GM23338 (cell line): ENCODE measurements at regions not wholly inside any gene's neighbourhood (a gene's known extent, or its start where the extent isn't known, plus 50 kb on each side); places are given as distances from the start of the nearest gene placed in this dataset.
"Not testable (repeated sequence)": the region's sequence is repeated elsewhere in the genome, so short reads cannot be mapped to it uniquely, and the experiment has no call there.

ENCODE experiments used
- ATAC-seq: fragments of 200-7000 bp; cut with Tn5 transposase; 3 replicates; pipeline ENCODE4 v1.9.1; 2020
- DNase-seq: peaks from one replicate; pipeline ENCODE4 v3.0.0-alpha.2; 2015; ENCODE audit warnings: low spot score
- H2AFZ ChIP-seq: fragments of 200-600 bp; sonication (generic); 2 replicates; pipeline ENCODE4 v1.8.0; 2016; ENCODE audit warnings: antibody characterized with exemption, mild to moderate bottlenecking, moderate library complexity
- H3F3A ChIP-seq: fragments of 200-600 bp; sonication (generic); replicated peaks from 2 replicates; pipeline ENCODE4 v1.8.0; 2017; ENCODE audit warnings: antibody characterized with exemption, mixed run types, low read depth
- H3K27ac ChIP-seq: fragments of 200-600 bp; sonication (generic); 2 replicates; pipeline ENCODE4 v1.6.1; 2016; ENCODE audit warnings: low read depth
- H3K27me3 ChIP-seq: fragments of 200-600 bp; sonication (generic); 2 replicates; pipeline ENCODE4 v1.8.0; 2016; ENCODE audit warnings: mild to moderate bottlenecking, mixed run types, moderate library complexity; ENCODE audit not compliant: insufficient read depth
- H3K36me3 ChIP-seq: fragments of 200-600 bp; sonication (generic); 2 replicates; pipeline ENCODE4 v1.8.0; 2016; ENCODE audit warnings: mild to moderate bottlenecking; ENCODE audit not compliant: insufficient read depth
- H3K4me1 ChIP-seq: fragments of 200-600 bp; sonication (generic); 2 replicates; pipeline ENCODE4 v1.8.0; 2016; ENCODE audit warnings: mild to moderate bottlenecking, moderate library complexity; ENCODE audit not compliant: insufficient read depth
- H3K4me2 ChIP-seq: fragments of 200-600 bp; sonication (generic); 2 replicates; pipeline ENCODE4 v1.7.1; 2017; ENCODE audit warnings: mixed run types
- H3K4me3 ChIP-seq: fragments of 200-600 bp; sonication (generic); 2 replicates; pipeline ENCODE4 v1.6.1; 2016; ENCODE audit warnings: mixed run types
- H3K79me2 ChIP-seq: fragments of 200-600 bp; sonication (generic); replicated peaks from 2 replicates; pipeline ENCODE4 v1.8.0; 2017; ENCODE audit warnings: mild to moderate bottlenecking; ENCODE audit not compliant: insufficient read depth
- H3K9me2 ChIP-seq: fragments of 200-600 bp; sonication (generic); 2 replicates; pipeline ENCODE4 v1.8.0; 2017; ENCODE audit not compliant: insufficient read depth
- H4K20me1 ChIP-seq: fragments of 200-600 bp; sonication (generic); replicated peaks from 2 replicates; pipeline ENCODE4 v1.8.0; 2017; ENCODE audit warnings: mild to moderate bottlenecking; ENCODE audit not compliant: insufficient read depth
- H3K27ac Mint-ChIP-seq: 2 replicates; pipeline ENCODE4 v1.8.0; 2020; ENCODE audit warnings: inconsistent platforms, mild to moderate bottlenecking, moderate library complexity, mixed read lengths
- H3K27me3 Mint-ChIP-seq: 3 replicates; pipeline ENCODE4 v1.8.0; 2022; ENCODE audit warnings: low read depth, mild to moderate bottlenecking, moderate library complexity, mixed read lengths, inconsistent platforms; ENCODE audit not compliant: insufficient read depth, poor library complexity
- H3K36me3 Mint-ChIP-seq: 3 replicates; pipeline ENCODE4 v1.8.0; 2021; ENCODE audit warnings: low read depth, mild to moderate bottlenecking, inconsistent platforms, moderate library complexity, mixed read lengths
- H3K4me1 Mint-ChIP-seq: 3 replicates; pipeline ENCODE4 v1.8.0; 2020; ENCODE audit warnings: mild to moderate bottlenecking, inconsistent platforms, mixed read lengths
- H3K4me3 Mint-ChIP-seq: 3 replicates; pipeline ENCODE4 v1.8.0; 2021; ENCODE audit warnings: moderate library complexity, mild to moderate bottlenecking, inconsistent platforms, mixed read lengths
- H3K9me3 Mint-ChIP-seq: 3 replicates; pipeline ENCODE4 v1.8.0; 2020; ENCODE audit warnings: moderate library complexity, mild to moderate bottlenecking, inconsistent platforms, mixed read lengths
- CREB1 ChIP-seq: fragments of 250-450 bp; sonication (Bioruptor Pico); IDR thresholded peaks from 2 replicates; pipeline ENCODE4 v1.5.0; 2020; ENCODE audit warnings: low read depth, mild to moderate bottlenecking, moderate library complexity
- EZH2 ChIP-seq: fragments of 200-600 bp; sonication (generic); IDR thresholded peaks from one replicate; pipeline ENCODE4 v1.8.0; 2017; ENCODE audit warnings: antibody characterized with exemption, mild to moderate bottlenecking, low read depth; ENCODE audit not compliant: unreplicated experiment
- EZH2phosphoT487 ChIP-seq: fragments of 200-600 bp; sonication (generic); IDR thresholded peaks from one replicate; pipeline ENCODE4 v1.8.1; 2018; ENCODE audit warnings: antibody characterized with exemption; ENCODE audit not compliant: unreplicated experiment
- JUNB ChIP-seq: IDR thresholded peaks from one replicate; pipeline ENCODE4 v1.6.1; 2016; ENCODE audit warnings: antibody characterized with exemption; ENCODE audit not compliant: unreplicated experiment
- NANOG ChIP-seq: IDR thresholded peaks from 2 replicates; pipeline ENCODE4 v1.6.1; 2016; ENCODE audit warnings: antibody characterized with exemption, borderline replicate concordance
- STAT1 ChIP-seq: IDR thresholded peaks from one replicate; pipeline ENCODE4 v1.6.1; 2016; ENCODE audit warnings: antibody characterized with exemption; ENCODE audit not compliant: unreplicated experiment
- ZNF114 ChIP-seq: fragments of 250-450 bp; sonication (Bioruptor Pico); IDR thresholded peaks from 2 replicates; pipeline ENCODE4 v1.5.0; 2020; ENCODE audit warnings: mild to moderate bottlenecking, moderate library complexity
- ZNF331 ChIP-seq: fragments of 250-450 bp; sonication (Bioruptor Pico); IDR thresholded peaks from 2 replicates; pipeline ENCODE4 v1.5.0; 2020; ENCODE audit warnings: low read depth, mild to moderate bottlenecking, moderate library complexity
- TF ChIP-seq, protein P1 (sequence below): IDR thresholded peaks from 2 replicates; pipeline ENCODE4 v1.6.1; 2016; ENCODE audit warnings: antibody characterized with exemption
- TF ChIP-seq, protein P2 (sequence below), 2 experiments: fragments of 200-600 bp in 1 of 2; sonication (generic) in 1 of 2; conservative IDR thresholded peaks; 2 replicates each; pipeline versions ENCODE4 v1.5.1 to v1.6.1; 2016 to 2017; ENCODE audit warnings: antibody characterized with exemption in 2 of 2, low read depth in 2 of 2, mild to moderate bottlenecking in 2 of 2, moderate library complexity in 1 of 2
- TF ChIP-seq, protein P3 (sequence below): fragments of 250-450 bp; sonication (Bioruptor Pico); IDR thresholded peaks from 2 replicates; pipeline ENCODE4 v1.5.0; 2020; ENCODE audit warnings: mild to moderate bottlenecking, moderate library complexity

DNA sequence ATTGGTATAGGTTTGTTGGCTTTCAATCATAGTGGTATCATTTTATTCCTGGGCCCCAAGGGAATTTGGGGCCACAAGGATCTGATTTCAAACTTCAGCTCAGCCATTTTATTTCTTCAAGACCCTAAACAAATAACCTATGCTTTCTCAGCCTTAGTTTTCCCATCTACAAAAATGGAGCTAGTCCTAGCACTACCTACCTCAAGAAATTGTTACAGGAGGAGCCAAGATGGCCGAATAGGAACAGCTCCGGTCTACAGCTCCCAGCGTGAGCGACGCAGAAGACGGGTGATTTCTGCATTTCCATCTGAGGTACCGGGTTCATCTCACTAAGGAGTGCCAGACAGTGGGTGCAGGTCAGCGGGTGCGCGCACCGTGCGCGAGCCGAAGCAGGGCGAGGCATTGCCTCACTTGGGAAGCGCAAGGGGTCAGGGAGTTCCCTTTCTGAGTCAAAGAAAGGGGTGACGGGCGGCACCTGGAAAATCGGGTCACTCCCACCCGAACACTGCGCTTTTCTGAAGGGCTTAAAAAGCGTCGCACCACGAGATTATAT is 143.5 kb downstream of the CCDC34 start:
- H3F3A ChIP-seq, H3K36me3 ChIP-seq, H3K9me3 Mint-ChIP-seq, H3K9me2 ChIP-seq, H3K27me3 ChIP-seq, H3K27me3 Mint-ChIP-seq, H4K20me1 ChIP-seq, DNase-seq, ATAC-seq, H3K79me2 ChIP-seq: not testable (repeated sequence)
- peak overlapping the region; percentile 62 for H3K27ac Mint-ChIP-seq
- H3K4me3 Mint-ChIP-seq = peak overlapping the region; percentile 63
- Histone ChIP-seq H3K4me3 (peak overlapping the region; percentile 50), H3K4me1 (peaks cover 18% of the 10 kb centered on the region), H3K27ac (0 out of 2 replicates have a peak overlapping the region, but pooled peaks have one; percentile 59), H3K4me2 (peak overlapping the region; percentile 78), H2AFZ (peak overlapping the region; percentile 64; the same call in 1 of the 2 replicates)
- peaks cover 11% of the 10 kb centered on the region; the same call in 2 of the 3 replicates for H3K36me3 Mint-ChIP-seq
- peaks cover 28% of the 10 kb centered on the region for H3K4me1 Mint-ChIP-seq

DNA sequence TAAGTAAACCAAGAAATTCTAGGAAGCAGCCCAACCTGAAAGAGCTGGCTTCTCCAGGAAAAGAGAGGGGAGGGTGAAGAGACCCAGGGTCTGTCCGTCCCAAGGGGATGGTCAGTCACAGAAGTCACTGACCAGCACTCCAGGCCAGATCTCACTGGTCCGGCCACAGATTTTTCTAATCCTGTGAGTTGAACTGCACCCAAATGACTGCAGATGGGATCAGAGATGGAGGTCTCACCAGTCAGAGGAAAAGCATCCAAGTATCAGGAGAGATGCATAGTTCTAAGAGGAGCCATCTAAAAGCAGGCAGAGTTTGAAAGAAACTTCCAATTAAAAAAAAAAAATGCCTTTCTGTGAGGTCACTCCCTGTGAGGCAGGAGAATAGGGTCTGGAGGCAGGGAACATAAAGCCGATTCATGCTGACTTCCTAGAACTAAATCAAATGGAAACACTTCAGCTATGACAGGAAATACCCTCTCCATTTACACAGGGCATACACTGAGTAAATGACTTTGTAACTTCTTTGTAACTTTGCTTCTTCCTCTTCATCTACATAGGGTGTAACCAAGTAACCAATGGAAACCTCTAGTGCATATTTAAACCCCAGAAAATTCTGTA is 144.5 kb downstream of the CCDC34 start:
- DNase-seq (no peak), ATAC-seq (no peak)
- no peaks in the 10 kb centered on the region for H4K20me1 ChIP-seq
- Mint-ChIP-seq H3K27ac (no peak overlapping the region), H3K27me3 (peaks cover 7% of the 10 kb centered on the region), H3K9me3 (peaks cover 4% of the 10 kb centered on the region; the same call in 1 of the 3 replicates), H3K4me3 (no peak overlapping the region; the same call in 2 of the 3 replicates), H3K36me3 (peaks cover 11% of the 10 kb centered on the region; the same call in 2 of the 3 replicates), H3K4me1 (peaks cover 28% of the 10 kb centered on the region)
- no peaks in the 10 kb centered on the region for H3F3A ChIP-seq
- H3K4me2 ChIP-seq = peak overlapping the region; percentile 78
- H3K4me3 ChIP-seq = peak overlapping the region; percentile 50
- no peak overlapping the region for H3K27ac ChIP-seq
- no peak overlapping the region for H2AFZ ChIP-seq
- H3K27me3 ChIP-seq = no peaks in the 10 kb centered on the region
- H3K4me1 ChIP-seq = peaks cover 20% of the 10 kb centered on the region
- no peaks in the 10 kb centered on the region for H3K36me3 ChIP-seq
- TF ChIP-seq STAT1 = no peak
- TF ChIP-seq NANOG = no peak
- no peak for TF ChIP-seq ZNF331 (CRISPR knock-in tag)
- TF ChIP-seq, protein P1, sequence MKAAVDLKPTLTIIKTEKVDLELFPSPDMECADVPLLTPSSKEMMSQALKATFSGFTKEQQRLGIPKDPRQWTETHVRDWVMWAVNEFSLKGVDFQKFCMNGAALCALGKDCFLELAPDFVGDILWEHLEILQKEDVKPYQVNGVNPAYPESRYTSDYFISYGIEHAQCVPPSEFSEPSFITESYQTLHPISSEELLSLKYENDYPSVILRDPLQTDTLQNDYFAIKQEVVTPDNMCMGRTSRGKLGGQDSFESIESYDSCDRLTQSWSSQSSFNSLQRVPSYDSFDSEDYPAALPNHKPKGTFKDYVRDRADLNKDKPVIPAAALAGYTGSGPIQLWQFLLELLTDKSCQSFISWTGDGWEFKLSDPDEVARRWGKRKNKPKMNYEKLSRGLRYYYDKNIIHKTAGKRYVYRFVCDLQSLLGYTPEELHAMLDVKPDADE = no peak
- TF ChIP-seq, protein P2, sequence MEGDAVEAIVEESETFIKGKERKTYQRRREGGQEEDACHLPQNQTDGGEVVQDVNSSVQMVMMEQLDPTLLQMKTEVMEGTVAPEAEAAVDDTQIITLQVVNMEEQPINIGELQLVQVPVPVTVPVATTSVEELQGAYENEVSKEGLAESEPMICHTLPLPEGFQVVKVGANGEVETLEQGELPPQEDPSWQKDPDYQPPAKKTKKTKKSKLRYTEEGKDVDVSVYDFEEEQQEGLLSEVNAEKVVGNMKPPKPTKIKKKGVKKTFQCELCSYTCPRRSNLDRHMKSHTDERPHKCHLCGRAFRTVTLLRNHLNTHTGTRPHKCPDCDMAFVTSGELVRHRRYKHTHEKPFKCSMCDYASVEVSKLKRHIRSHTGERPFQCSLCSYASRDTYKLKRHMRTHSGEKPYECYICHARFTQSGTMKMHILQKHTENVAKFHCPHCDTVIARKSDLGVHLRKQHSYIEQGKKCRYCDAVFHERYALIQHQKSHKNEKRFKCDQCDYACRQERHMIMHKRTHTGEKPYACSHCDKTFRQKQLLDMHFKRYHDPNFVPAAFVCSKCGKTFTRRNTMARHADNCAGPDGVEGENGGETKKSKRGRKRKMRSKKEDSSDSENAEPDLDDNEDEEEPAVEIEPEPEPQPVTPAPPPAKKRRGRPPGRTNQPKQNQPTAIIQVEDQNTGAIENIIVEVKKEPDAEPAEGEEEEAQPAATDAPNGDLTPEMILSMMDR (conservative IDR thresholded peaks at IDR 0.05; ENCODE audit: low read depth in 2 of 2) = no peak
- no peak for TF ChIP-seq CREB1 (CRISPR knock-in tag)
- TF ChIP-seq, protein P3, sequence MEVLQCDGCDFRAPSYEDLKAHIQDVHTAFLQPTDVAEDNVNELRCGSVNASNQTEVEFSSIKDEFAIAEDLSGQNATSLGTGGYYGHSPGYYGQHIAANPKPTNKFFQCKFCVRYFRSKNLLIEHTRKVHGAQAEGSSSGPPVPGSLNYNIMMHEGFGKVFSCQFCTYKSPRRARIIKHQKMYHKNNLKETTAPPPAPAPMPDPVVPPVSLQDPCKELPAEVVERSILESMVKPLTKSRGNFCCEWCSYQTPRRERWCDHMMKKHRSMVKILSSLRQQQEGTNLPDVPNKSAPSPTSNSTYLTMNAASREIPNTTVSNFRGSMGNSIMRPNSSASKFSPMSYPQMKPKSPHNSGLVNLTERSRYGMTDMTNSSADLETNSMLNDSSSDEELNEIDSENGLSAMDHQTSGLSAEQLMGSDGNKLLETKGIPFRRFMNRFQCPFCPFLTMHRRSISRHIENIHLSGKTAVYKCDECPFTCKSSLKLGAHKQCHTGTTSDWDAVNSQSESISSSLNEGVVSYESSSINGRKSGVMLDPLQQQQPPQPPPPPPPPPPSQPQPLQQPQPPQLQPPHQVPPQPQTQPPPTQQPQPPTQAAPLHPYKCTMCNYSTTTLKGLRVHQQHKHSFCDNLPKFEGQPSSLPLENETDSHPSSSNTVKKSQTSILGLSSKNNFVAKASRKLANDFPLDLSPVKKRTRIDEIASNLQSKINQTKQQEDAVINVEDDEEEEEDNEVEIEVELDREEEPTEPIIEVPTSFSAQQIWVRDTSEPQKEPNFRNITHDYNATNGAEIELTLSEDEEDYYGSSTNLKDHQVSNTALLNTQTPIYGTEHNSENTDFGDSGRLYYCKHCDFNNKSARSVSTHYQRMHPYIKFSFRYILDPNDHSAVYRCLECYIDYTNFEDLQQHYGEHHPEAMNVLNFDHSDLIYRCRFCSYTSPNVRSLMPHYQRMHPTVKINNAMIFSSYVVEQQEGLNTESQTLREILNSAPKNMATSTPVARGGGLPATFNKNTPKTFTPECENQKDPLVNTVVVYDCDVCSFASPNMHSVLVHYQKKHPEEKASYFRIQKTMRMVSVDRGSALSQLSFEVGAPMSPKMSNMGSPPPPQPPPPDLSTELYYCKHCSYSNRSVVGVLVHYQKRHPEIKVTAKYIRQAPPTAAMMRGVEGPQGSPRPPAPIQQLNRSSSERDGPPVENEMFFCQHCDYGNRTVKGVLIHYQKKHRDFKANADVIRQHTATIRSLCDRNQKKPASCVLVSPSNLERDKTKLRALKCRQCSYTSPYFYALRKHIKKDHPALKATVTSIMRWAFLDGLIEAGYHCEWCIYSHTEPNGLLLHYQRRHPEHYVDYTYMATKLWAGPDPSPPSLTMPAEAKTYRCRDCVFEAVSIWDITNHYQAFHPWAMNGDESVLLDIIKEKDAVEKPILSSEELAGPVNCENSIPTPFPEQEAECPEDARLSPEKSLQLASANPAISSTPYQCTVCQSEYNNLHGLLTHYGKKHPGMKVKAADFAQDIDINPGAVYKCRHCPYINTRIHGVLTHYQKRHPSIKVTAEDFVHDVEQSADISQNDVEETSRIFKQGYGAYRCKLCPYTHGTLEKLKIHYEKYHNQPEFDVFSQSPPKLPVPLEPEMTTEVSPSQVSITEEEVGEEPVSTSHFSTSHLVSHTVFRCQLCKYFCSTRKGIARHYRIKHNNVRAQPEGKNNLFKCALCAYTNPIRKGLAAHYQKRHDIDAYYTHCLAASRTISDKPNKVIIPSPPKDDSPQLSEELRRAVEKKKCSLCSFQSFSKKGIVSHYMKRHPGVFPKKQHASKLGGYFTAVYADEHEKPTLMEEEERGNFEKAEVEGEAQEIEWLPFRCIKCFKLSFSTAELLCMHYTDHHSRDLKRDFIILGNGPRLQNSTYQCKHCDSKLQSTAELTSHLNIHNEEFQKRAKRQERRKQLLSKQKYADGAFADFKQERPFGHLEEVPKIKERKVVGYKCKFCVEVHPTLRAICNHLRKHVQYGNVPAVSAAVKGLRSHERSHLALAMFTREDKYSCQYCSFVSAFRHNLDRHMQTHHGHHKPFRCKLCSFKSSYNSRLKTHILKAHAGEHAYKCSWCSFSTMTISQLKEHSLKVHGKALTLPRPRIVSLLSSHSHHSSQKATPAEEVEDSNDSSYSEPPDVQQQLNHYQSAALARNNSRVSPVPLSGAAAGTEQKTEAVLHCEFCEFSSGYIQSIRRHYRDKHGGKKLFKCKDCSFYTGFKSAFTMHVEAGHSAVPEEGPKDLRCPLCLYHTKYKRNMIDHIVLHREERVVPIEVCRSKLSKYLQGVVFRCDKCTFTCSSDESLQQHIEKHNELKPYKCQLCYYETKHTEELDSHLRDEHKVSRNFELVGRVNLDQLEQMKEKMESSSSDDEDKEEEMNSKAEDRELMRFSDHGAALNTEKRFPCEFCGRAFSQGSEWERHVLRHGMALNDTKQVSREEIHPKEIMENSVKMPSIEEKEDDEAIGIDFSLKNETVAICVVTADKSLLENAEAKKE (CRISPR knock-in tag) = no peak
- TF ChIP-seq EZH2 = no peak
- TF ChIP-seq JUNB = no peak
- no peak for TF ChIP-seq ZNF114 (CRISPR knock-in tag)
- TF ChIP-seq EZH2phosphoT487 = no peak
- H3K79me2 ChIP-seq = no peaks in the 10 kb centered on the region
- H3K9me2 ChIP-seq = no peaks in the 10 kb centered on the region
